NCI-H2081 (cell line): ENCODE measurements at regions not wholly inside any gene's neighbourhood (a gene's known extent, or its start where the extent isn't known, plus 50 kb on each side); places are given as distances from the start of the nearest gene placed in this dataset.

Experiments used
- DNase-seq, 2 experiments: peaks; one replicate each; lab custom pipeline; 2025; lab: John Stamatoyannopoulos, UW

DNA sequence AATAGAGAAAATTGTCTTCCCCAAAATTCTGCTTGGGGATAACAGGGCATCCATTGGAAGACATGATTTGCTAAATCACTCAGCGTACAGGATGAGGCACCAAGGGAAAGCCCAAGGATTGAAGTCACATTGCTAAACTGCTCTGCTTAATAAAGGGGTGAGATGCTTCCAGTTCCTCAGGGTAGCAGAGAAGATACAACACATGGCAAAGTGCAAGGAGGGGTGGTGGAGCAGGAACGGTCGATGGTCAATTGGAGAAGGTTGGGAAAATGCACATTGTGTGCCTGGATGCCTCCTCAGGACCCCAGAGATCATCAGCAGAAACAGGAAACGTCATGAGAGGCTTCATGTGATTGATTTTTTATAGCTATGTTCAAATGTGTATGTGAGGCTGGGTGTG, 116.3 kb upstream of the SOX1 start:
- DNase-seq: no peak

DNA sequence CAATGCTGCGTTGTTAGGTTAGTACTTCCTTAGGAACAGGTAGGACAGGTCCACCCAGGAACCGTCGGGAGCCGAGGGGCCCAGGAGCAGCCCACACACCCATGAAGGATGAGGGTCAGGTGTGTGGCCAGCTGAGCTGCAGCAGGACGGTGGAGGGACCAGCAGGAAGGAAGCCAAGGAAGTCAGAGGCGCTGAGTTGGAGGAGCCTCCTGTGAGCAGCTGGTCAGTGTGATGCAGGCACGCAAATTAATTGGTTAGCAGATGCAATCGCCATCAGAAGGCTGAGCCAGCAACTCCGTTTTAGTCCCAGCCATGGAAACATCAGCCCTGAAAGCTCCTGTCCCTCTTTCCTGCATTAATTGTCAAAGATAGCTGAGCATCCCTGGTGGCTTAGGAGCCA, 114.9 kb upstream of the SOX1 start:
- no peak for DNase-seq

DNA sequence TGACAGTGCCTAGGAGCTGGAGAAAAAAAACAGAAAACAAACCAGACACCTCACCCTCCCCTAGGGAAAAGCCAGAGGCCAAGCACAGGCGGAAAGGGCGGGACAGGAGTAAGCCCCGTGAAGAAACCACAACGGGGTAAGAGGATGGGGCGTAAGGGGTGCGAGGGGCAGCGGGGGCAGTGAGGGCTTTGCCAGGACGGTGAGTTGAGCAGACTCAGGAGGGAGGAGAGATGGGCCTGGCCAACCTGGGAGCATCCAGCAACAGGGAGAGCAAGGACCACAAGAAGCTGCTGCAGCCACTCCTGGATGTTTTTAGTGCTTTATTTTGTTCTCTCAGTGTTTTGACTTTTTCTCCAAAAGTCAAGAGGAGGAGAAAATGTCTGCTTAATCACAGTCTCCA, 114.1 kb upstream of the SOX1 start:
- no peak for DNase-seq

DNA sequence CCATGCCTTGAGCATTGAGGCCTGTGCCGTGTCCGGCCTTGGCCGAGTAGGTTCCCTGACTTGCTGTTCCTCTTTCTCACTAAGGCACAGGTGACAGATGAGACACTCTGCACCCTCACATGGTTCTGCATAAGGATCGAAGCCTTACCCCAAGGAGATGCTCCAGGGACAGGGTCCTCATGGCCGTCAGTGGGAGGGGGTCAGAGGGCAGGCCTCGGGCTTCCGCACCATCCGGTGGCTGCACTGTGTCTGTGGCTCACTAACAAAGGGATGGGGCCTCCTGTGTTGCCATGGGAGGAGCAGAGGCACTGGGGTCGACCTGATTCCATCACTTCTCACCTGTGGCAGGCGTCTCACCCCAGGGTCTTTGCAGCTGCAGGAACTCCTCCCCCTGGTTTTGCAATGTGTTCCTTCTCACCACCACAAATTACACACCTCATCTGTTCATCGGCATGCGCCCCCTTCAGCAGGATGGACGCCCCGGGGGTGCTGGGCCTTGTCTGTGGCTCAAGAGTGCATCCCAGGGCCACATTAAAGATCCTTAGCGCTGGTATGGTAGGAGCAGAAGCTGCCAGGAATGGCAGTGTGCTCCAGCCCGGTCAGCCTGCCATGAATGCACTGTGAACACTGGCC, 113.3 kb upstream of the SOX1 start:
- DNase-seq: no peak

DNA sequence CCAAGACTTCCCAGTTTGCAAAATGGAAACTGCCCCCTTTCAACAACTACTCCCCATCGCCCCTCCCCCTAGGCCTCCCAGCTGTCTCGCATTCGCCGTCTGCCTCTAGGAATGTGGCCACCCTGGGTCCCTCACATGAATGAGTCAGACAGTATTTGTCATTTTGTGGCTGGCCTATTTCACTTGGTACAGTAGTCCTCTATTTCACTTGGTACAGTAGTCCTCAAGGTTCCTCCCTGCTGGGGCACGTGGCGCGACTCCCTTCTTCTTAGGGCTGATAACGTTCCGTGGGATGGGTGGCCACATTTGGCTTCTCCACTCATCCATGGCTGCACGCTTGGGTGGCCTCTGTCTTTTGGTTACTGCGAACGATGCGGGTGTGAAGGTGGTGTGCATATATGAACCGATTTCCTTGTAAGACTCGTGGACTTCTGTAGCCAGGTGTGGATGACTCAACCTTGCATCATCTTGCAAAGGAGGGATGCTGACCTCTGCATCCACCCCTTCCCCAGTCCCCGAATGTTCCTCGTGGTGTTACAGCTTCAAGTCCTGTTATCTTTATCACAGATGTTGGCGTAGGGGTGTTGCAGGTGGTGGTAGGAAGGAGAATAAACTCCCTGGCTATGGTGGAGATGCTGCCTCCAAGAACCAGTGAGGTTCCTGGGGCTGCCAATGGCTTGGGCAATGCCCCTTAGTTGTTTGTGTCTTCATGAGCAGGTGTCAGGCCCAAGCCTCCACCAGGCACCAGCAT, 112.1 kb upstream of the SOX1 start:
- DNase-seq: no peak

DNA sequence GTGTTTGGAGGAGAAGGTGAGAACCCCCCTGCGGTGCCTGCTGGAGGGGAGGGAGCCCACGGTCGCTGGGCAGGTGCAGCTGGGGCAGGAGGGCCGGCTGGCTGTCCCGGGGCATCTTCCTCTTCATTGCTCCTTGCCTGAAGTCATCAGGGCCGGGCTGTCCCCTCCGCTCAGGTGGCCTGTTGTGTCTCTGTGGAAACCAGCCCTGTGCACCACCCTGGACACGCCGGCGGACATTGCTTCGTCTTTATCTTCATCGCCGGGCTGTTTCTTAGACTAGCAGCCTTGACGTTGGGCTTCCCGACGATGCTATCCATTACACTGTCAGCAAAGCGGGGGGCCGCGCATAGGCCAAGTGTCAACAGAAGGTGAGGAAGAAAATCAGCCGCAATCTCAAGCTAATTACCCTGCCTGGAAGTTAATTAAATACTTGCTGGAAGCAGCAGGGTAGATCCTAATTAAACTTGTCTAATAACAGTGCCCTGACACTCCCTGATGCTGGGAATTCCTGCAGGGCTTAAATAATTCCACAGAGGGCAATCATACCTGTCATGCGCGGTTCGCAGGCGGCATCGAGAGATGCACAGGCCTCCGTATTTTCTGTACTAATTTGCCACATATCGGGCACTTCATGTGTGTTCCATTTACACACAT, 111.4 kb upstream of the SOX1 start:
- DNase-seq: no peak

DNA sequence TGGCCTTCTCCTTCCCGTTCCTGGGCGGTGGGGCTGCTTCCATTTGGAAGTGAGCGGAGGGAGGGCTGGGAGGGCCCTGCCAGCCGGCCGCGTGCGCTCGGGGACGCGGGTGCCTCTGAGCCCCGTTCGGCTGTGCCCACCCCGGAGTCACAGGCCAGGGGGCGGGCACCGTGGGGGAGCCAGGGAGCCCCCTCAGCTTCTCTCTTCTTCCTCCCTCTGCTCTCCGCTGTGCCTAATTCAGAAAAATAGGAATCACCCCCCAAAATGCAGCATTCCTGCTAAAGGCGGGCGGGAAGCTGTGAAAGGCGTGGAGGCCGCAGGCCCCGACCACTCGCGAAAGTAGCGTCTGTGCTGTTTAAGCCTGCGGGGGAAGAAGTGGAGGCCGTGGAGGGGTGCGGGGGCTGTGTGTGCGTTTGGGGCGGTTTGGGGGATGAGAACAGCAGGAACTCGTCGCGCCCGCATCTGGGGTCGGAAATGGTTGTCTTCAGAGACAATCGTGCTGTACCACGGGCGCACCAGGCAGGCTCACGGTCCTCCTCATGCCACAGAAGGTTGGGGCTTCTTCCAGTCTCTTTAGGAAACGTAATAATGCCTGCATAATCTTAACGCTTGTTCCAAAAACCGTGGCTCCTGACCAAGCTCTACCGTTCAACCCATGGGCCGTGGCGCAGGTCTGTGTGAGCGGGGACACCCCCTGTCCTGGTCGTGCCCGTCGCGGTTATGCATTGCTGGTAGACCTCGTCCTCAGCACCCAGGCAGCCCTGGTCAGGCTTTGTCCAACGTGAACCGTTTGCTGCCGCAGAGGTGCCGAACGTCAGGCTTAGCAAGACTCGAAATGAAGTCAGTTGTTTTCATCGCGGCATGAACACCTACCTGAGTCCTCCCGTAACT, 110.4 kb upstream of the SOX1 start:
- no peak for DNase-seq

DNA sequence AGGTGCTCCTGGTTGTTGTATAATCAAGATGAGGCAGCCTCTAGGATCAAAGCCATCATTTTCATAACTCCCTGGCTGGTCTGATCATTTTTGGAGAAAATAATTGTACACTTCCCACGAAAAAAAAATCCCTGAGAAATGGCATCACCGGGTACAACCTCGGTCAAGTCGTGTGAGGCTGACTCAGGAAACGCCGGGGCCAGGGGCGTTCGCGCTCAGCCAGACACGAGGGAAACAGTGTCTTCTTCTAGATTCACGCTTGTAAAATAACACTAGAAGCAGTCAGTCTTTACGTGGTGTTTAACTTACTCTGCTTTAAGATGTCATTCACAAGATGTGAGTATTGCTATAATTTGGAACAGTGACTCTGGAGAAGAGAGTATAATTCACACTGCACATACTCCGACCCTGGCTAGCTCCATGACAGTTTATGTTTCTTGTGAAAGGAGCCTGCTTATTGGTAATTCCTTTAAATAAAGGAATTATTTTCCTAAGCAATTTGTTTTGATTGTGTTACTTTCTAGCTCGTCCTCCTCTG, 109.0 kb upstream of the SOX1 start:
- DNase-seq: no peak

DNA sequence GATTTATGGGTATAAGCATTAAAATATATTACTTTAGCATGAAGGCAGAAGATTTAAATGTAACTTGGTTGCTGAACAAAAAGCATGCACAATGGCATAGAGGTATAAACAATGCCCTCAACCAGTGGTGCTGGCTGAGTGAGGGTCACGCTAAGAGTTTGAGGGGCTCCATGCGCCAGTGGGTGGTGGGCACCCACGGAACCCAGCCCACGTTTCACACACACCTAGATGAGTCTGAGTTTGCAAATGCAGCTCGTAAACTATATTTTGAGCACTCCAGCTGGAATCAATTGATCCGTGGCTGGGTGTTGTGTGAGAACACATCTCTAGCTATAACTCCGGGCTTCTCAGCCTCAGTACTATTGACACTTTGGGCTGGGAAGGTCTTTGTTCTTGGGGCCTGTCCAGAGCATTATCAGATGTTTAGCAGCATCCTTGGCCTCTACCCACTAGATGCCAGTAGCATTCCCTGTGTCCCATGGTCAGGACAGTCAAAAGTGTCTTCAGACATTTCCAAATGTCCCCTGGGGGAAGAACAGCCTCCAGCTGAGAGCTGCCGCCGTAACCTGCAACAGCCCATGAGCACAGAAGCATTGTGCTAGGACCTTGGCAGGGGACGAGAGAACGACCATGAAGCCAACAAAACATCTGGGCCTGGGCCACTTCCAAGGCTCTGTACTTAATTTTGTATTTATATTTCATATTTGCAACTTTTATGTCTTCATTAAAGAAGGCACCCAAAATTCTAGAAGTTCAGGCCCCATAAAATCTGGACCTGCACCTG, 108.1 kb upstream of the SOX1 start:
- no peak for DNase-seq

DNA sequence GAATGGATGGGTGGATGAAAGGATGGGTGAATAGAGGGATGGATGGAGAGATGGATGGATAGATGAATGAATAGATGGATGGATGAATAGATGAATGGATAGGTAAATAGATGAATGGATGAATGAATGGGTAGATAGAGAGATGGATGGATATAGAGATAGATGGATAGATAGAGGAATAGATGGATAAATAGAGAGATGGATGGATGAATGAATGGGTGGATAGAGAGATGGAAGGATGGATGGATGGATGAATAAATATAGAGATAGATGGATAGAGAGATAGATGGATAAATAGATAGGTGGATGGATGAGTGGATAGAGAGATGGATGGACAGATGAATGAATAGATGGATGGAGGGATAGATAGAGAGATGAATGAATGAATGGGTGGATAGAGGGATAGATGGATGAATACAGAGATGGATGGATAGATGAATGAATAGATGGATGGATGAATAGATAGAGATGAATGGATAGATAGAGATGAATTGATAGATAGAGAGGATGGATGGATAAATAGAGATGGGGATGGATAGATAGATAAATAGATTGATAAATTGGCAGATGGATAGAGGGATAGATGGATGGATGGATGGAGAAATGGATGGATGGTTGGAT, 106.7 kb upstream of the SOX1 start:
- DNase-seq: no peak

DNA sequence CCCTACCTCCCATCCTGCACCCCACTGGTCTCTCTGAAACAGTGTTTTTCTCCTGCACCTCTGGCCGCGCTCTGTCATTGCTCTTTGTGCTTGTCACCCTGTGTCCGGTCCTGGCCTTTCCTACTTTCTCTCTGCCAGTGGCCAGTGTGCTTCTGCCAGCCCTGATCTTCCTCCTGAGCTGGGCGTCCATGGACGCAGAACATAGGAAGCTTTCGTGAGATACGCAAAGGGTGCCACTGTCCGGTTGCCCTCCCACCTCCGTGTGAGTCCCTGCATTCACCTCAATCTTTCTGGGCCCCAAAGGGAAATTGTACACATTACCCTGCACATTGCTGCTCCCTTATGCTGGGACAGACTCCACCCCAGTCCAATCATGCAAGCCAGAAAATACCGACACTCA, 105.7 kb upstream of the SOX1 start:
- no peak for DNase-seq

DNA sequence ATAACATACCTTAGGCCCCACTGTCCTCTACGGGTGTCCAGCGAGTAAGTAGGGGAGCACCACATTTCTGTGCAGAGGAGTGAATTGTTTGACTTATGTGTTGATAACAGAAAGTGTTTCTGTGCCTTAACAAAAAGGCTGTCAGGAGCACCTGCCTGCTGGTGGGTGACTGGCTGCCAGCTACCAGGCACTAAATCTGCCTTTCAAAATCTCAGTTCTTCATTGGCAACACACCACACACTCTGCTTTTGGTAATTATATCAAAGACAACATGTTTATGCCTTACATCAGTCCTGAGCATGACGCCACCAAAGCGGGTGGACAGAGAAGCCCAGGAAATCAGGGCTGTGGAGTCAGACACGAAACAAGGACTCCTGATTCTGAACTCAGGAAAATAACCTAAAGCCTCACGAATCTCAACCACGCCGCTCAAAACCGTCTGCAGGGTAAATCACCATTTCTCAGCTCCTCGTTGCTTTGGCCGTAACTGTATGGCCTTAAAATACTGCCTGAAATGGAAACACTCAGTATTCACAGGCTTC, 105.2 kb upstream of the SOX1 start:
- DNase-seq: no peak

DNA sequence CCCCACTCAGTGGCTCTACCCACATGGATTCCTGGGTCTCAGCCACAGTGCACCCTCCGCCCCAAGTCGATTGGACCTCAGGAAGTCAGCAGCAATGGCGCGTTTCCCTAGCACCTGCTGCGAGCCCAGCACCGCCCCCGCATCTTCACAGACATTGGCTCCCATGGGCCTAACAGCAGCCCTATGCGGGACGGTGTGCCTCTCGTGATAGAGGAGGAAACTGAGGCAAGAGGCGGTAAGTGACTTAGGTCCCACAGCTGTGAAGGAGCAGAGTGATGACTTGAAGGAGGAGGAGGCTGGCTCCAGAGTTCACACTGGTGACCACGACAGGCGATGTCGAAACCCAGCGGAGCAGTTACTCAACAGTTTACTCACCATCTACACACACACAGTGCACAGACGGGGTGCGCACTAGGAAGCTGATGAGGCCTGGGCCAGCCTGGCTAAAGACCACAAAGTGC, 104.5 kb upstream of the SOX1 start:
- DNase-seq: no peak

DNA sequence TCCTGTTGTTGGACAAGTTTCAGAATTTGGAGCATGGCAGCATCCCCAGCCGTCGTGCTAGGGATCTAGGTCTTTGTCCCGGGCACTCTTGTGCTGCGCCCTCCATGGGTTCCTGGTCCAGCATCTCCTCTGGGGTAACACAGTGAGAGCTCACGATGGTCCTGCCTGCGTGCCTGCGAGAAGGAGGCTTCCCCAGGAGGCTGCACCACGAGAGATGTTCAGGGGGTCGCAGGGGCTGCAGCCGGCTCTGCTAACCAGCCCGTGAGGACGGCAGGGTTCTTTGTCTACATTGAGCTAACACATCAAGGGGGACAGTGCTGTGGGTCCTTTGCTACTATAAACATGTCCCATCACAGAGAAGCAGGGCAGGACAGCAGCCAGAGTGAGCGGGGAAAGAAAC, 103.9 kb upstream of the SOX1 start:
- no peak for DNase-seq

DNA sequence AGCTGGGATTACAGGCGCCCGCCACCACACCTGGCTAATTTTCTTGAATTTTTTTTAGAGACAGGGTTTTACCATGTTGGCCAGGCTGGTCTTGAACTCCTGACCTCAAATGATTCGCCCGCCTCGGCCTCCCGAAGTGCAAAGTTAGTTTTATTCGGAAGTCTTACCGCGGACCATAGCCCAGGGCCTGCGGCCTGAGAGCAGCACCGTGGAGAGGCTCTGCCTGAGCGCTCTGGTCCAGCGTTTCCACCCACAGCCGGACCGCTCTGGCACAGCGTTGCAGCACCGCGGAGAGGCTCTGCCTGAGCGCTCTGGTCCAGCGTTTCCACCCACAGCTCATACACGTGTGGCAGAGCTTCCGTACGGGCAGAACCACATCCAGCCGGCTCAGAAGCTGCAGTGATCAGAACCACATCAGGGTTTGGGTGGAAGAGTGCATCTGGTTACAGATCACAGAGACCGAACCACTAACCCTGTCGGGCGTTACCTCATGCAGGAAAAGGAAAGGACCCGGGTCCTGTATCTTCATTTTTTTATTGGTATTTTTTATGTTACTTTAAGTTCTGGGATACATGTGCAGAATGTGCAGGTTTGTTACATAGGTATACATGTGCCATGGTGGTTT, 102.4 kb upstream of the SOX1 start:
- DNase-seq: no peak

DNA sequence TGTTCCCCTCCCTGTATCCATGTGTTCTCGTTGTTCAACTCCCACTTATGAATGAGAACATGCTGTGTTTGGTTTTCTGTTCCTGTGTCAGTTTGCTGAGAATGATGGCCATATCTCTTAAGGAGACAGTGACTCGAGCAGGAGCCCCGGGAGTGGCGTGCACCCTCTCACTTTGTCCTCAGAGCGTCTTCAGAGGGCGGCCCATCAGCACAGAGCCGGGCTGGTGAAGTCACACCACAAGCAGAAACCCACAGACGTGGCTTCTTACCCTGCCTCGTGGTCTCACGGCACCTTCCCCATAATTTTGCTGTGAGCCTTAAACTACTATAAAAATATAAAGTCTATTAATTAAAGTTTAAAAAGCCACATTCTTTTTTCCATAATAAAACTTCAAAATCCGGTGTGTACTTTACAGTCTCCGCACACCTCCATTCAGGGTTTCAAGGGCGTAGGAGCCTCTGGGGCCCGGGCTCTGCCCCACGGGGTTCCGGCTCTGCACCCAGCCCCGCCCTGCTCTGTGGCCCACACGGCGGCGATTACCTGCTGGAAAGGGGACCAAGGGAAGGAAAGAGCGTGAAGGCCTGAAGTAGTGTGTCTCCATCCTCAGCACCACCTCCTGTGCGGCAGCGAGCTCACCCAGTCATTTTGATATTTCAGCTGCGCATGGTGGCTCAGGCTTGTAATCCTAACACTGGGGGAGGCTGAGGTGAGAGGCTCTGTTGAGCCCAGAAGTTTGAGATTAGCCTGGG, 101.3 kb upstream of the SOX1 start:
- DNase-seq: no peak

DNA sequence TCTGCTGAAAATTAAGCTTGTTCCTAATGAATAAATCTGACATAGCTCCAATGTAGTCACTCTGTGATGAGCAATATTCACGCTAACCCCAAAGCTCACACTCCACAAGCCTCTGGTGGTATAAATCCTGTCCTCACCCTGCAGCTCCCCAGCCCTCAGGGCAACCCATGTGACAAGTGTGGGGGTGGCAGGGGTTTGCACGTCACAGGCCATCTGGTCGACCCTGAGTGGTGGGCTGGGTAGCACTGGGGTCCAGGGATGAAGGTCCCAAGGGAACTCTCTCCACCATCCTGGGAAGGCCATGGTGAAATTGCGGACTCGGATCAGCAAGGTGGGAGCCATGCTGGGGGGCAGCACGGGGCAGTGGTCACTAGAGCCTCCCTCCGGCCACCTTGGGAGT, 100.0 kb upstream of the SOX1 start:
- DNase-seq: no peak

DNA sequence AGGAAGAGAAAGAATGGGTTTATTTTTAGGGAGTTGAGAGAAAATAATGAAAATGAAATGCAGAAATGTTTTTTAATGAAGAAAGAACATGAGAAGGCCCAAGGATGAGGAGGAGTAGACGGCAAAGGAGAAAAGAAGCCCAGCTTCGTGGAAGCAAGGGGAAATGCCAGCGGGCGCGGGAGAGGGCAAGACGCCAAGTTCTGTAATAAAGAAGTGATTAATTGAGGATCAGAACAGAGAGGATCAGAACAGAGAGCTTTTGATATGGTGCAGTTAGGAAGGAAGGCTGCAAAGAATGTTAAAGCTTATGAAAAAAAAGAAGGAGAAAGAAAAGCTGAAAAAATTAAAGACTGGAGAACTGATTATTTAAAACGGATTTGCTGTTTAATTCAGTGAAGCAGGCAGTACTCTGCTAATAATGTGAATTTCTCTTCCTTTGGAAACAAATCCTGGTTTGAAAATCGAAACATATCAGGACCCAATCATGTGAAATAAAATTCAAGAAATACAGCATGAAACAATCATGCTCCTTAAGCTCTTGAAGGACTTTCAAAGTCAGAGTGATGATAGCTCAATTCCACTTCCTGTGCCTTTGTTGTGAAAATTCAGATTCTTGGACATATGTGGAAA, 99.3 kb upstream of the SOX1 start:
- no peak for DNase-seq
